IMR-90 (cell line): ENCODE measurements at regions not wholly inside any gene's neighbourhood (a gene's known extent, or its start where the extent isn't known, plus 50 kb on each side); places are given as distances from the start of the nearest gene placed in this dataset.

Experiments
- ATAC-seq: fragments of 200-7000 bp; cut with Tn5 transposase; 2 replicates; pipeline ENCODE4 v1.9.1; 2020; ENCODE audit warnings: low read depth, mild to moderate bottlenecking, moderate library complexity
- BruUV-seq: library from RNA; stranded (reverse); fragments of 400-500 nt; replicated peaks from 2 replicates; lab custom pipeline; 2021; lab: Mats Ljungman, UMichigan
- CTCF ChIA-PET: fragments of 300-600 bp; formaldehyde crosslinking; extraction: SDS; loops from one replicate; lab custom pipeline; 2021; ENCODE audit warnings: antibody characterized with exemption; lab: Yijun Ruan, JAX
- POLR2A ChIA-PET: fragments of 300-600 bp; sonication (Branson Sonifier 250); formaldehyde crosslinking; loops from one replicate; lab custom pipeline; 2022; ENCODE audit warnings: antibody characterized with exemption; ENCODE audit not compliant: unreplicated experiment; lab: Charles Lee
- DNase-seq: peaks from one replicate; pipeline ENCODE4 v3.0.0; 2013
- H2AFZ ChIP-seq: replicated peaks from 2 replicates; pipeline ENCODE3; 2013; ENCODE audit warnings: low read length, mild to moderate bottlenecking; ENCODE audit not compliant: poor library complexity
- H2AK5ac ChIP-seq: 2 replicates; pipeline ENCODE4 v1.6.1; 2013; ENCODE audit warnings: low read depth, low read length, inconsistent platforms
- H2AK9ac ChIP-seq: replicated peaks from 2 replicates; pipeline ENCODE3; 2013; ENCODE audit warnings: mild to moderate bottlenecking, low read depth, low read length, moderate library complexity; ENCODE audit not compliant: poor library complexity
- H2BK120ac ChIP-seq: 2 replicates; pipeline ENCODE4 v1.6.1; 2013; ENCODE audit warnings: low read depth, low read length, inconsistent platforms
- H2BK15ac ChIP-seq: 3 replicates; pipeline ENCODE4 v1.6.1; 2013; ENCODE audit warnings: low read depth, low read length, inconsistent platforms
- H2BK20ac ChIP-seq: 2 replicates; pipeline ENCODE4 v1.6.1; 2013; ENCODE audit warnings: low read depth, mild to moderate bottlenecking, inconsistent platforms, low read length, moderate library complexity
- H2BK5ac ChIP-seq: 2 replicates; pipeline ENCODE4 v1.6.1; 2013; ENCODE audit warnings: mild to moderate bottlenecking, low read depth, low read length, inconsistent platforms; ENCODE audit not compliant: poor library complexity, severe bottlenecking
- H3K14ac ChIP-seq: replicated peaks from 2 replicates; pipeline ENCODE4 v1.6.1; 2013; ENCODE audit warnings: low read depth, low read length, inconsistent platforms
- H3K18ac ChIP-seq: 2 replicates; pipeline ENCODE4 v1.6.1; 2013; ENCODE audit warnings: low read depth, low read length, control low read depth
- H3K23ac ChIP-seq: 2 replicates; pipeline ENCODE4 v1.6.1; 2013; ENCODE audit warnings: low read depth, low read length, inconsistent platforms
- H3K27ac ChIP-seq: 2 replicates; pipeline ENCODE4 v1.5.1; 2013; ENCODE audit warnings: mild to moderate bottlenecking, control low read depth, low read length; ENCODE audit not compliant: insufficient read depth
- H3K27me3 ChIP-seq: 2 replicates; pipeline ENCODE4 v1.6.1; 2013; ENCODE audit warnings: low read length; ENCODE audit not compliant: control insufficient read depth, insufficient read depth
- H3K36me3 ChIP-seq: 2 replicates; pipeline ENCODE4 v1.6.1; 2013; ENCODE audit warnings: low read length, mixed read lengths; ENCODE audit not compliant: control insufficient read depth, insufficient read depth
- H3K4ac ChIP-seq: 2 replicates; pipeline ENCODE4 v1.6.1; 2013; ENCODE audit warnings: low read depth, low read length, inconsistent platforms
- H3K4me1 ChIP-seq: 2 replicates; pipeline ENCODE4 v1.6.1; 2013; ENCODE audit warnings: low read length, mixed read lengths; ENCODE audit not compliant: control insufficient read depth, insufficient read depth
- H3K4me2 ChIP-seq: 2 replicates; pipeline ENCODE4 v1.6.1; 2013; ENCODE audit warnings: low read depth, mild to moderate bottlenecking, control low read depth, low read length, moderate library complexity
- H3K4me3 ChIP-seq: 2 replicates; pipeline ENCODE4 v1.5.1; 2013; ENCODE audit warnings: low read depth, mild to moderate bottlenecking, control low read depth, low read length, moderate library complexity; ENCODE audit not compliant: insufficient read depth
- H3K56ac ChIP-seq: 2 replicates; pipeline ENCODE4 v1.6.1; 2013; ENCODE audit warnings: low read length, inconsistent platforms; ENCODE audit not compliant: insufficient read depth; ENCODE audit errors: extremely low read depth
- H3K79me1 ChIP-seq, 2 experiments: 2 replicates each; pipeline ENCODE4 v1.6.1; 2013; ENCODE audit warnings: low read length in 2 of 2, inconsistent platforms in 1 of 2, low read depth in 1 of 2
- H3K9ac ChIP-seq: 2 replicates; pipeline ENCODE4 v1.6.1; 2013; ENCODE audit warnings: low read depth, low read length, control low read depth
- H3K9me1 ChIP-seq: 2 replicates; pipeline ENCODE4 v1.6.1; 2013; ENCODE audit warnings: low read length, inconsistent platforms; ENCODE audit not compliant: insufficient read depth
- H3K9me3 ChIP-seq: 2 replicates; pipeline ENCODE4 v1.6.1; 2013; ENCODE audit warnings: low read length; ENCODE audit not compliant: control insufficient read depth, insufficient read depth
- H4K20me1 ChIP-seq: 2 replicates; pipeline ENCODE4 v1.6.1; 2013; ENCODE audit warnings: low read length, inconsistent platforms; ENCODE audit not compliant: insufficient read depth
- H4K5ac ChIP-seq: 2 replicates; pipeline ENCODE4 v1.6.1; 2013; ENCODE audit warnings: mild to moderate bottlenecking, low read depth, low read length, control low read depth
- H4K8ac ChIP-seq, 2 experiments: 2 replicates each; pipeline ENCODE4 v1.6.1; 2013; ENCODE audit warnings: low read depth in 2 of 2, low read length in 2 of 2, control low read depth in 1 of 2, inconsistent platforms in 1 of 2
- H4K91ac ChIP-seq: 2 replicates; pipeline ENCODE4 v1.6.1; 2013; ENCODE audit warnings: low read depth, low read length, inconsistent platforms; ENCODE audit not compliant: insufficient read depth
- BHLHE40 ChIP-seq: fragments of 150-350 bp; IDR thresholded peaks from 2 replicates; pipeline ENCODE4 v1.6.1; 2016; ENCODE audit warnings: mild to moderate bottlenecking, low read depth, low read length
- CEBPB ChIP-seq: IDR thresholded peaks from 2 replicates; pipeline ENCODE4 v1.6.1; 2012; ENCODE audit warnings: low read depth, low read length, improper control_type of control experiment
- CHD1 ChIP-seq: IDR thresholded peaks from 2 replicates; pipeline ENCODE4 v1.6.1; 2012; ENCODE audit warnings: low read depth, low read length, improper control_type of control experiment
- CTCF ChIP-seq: conservative IDR thresholded peaks from 2 replicates; pipeline ENCODE4 v1.5.1; 2012; ENCODE audit warnings: mild to moderate bottlenecking, low read depth, low read length, improper control_type of control experiment
- FOS ChIP-seq: fragments of 150-350 bp; IDR thresholded peaks from 2 replicates; pipeline ENCODE4 v1.6.1; 2016; ENCODE audit warnings: low read depth, low read length
- MAFK ChIP-seq: IDR thresholded peaks from 2 replicates; pipeline ENCODE4 v1.6.1; 2012; ENCODE audit warnings: low read depth, low read length, improper control_type of control experiment
- MAZ ChIP-seq: IDR thresholded peaks from 2 replicates; pipeline ENCODE4 v1.6.1; 2012; ENCODE audit warnings: low read depth, mild to moderate bottlenecking, low read length, improper control_type of control experiment, moderate library complexity, borderline replicate concordance
- MXI1 ChIP-seq: IDR thresholded peaks from 2 replicates; pipeline ENCODE4 v1.6.1; 2012; ENCODE audit warnings: low read depth, mild to moderate bottlenecking, low read length, moderate library complexity, borderline replicate concordance
- NFE2L2 ChIP-seq: fragments of 150-350 bp; IDR thresholded peaks from 2 replicates; pipeline ENCODE4 v1.6.1; 2016; ENCODE audit warnings: low read depth, mild to moderate bottlenecking, low read length
- POLR2A ChIP-seq: IDR thresholded peaks from 2 replicates; pipeline ENCODE4 v1.6.1; 2012; ENCODE audit warnings: mild to moderate bottlenecking, low read depth, low read length
- RAD21 ChIP-seq: IDR thresholded peaks from 2 replicates; pipeline ENCODE4 v1.6.1; 2012; ENCODE audit warnings: low read length, improper control_type of control experiment
- RCOR1 ChIP-seq: IDR thresholded peaks from 2 replicates; pipeline ENCODE4 v1.6.1; 2012; ENCODE audit warnings: mild to moderate bottlenecking, low read length, improper control_type of control experiment; ENCODE audit not compliant: insufficient replicate concordance
- RFX5 ChIP-seq: IDR thresholded peaks from 2 replicates; pipeline ENCODE4 v1.8.0; 2012; ENCODE audit warnings: low read depth, mild to moderate bottlenecking, low read length, moderate library complexity
- SMC3 ChIP-seq: fragments of 150-350 bp; IDR thresholded peaks from 2 replicates; pipeline ENCODE4 v1.6.1; 2016; ENCODE audit warnings: low read depth, mild to moderate bottlenecking, antibody characterized with exemption, low read length, moderate library complexity
- USF2 ChIP-seq: fragments of 150-350 bp; IDR thresholded peaks from 2 replicates; pipeline ENCODE4 v1.6.1; 2017; ENCODE audit warnings: mild to moderate bottlenecking, antibody characterized with exemption, low read length, low read depth
- WGBS, 2 experiments: methylation state at CpG; one replicate each; pipeline versions ENCODE4 v1.1.5 to v1.1.7; 2013; ENCODE audit warnings: missing lambda C conversion rate in 2 of 2; ENCODE audit not compliant: insufficient read length in 1 of 2; ENCODE audit errors: extremely low coverage in 2 of 2; 5-methylcytosine and 5-hydroxymethylcytosine counted together
- dilution Hi-C: fragments of 300-500 bp; cut with HindIII; formaldehyde crosslinking; loops from one replicate; pipeline ENCODE4 v1.14.3; 2018; ENCODE audit warnings: low sequenced_read_pairs; ENCODE audit not compliant: unreplicated experiment
- in situ Hi-C: fragments of 300-500 bp; cut with MboI; formaldehyde crosslinking; loops from 3 replicates; pipeline ENCODE4 v1.14.3; 2019; ENCODE audit warnings: low sequenced_read_pairs, inconsistent platforms, mixed read lengths
- intact Hi-C: fragments of 100-400 bp; cut with micrococcal nuclease; formaldehyde crosslinking; loops from 2 replicates; pipeline ENCODE4 v1.10.0; 2022
- TF ChIP-seq, protein P1 (sequence below): fragments of 150-350 bp; IDR thresholded peaks from 2 replicates; pipeline ENCODE4 v1.6.1; 2016; ENCODE audit warnings: low read depth, mild to moderate bottlenecking, low read length, moderate library complexity, borderline replicate concordance

- Histone ChIP-seq H3K23ac (no peak overlapping the region), H3K36me3 (no peaks in the 10 kb centered on the region), H2AK9ac (no peak overlapping the region), H3K4me3 (no peak overlapping the region), H2AFZ (no peak overlapping the region), H2BK5ac (no peak overlapping the region), H3K9me3 (no peaks in the 10 kb centered on the region), H3K79me1 (no peaks in the 10 kb centered on the region), H3K9ac (no peak overlapping the region), H2BK20ac (no peak overlapping the region), H4K5ac (no peak overlapping the region), H2BK120ac (no peak overlapping the region), H3K27ac (no peak overlapping the region), H3K18ac (no peak overlapping the region), H4K91ac (no peak overlapping the region), H3K4me2 (no peak overlapping the region), H2BK15ac (no peak overlapping the region), H2AK5ac (no peak overlapping the region), H3K4me1 (no peaks in the 10 kb centered on the region), H3K56ac (no peak overlapping the region), H3K27me3 (no peaks in the 10 kb centered on the region), H3K9me1 (no peaks in the 10 kb centered on the region), H4K20me1 (no peaks in the 10 kb centered on the region), H3K14ac (no peak overlapping the region), H3K4ac (no peak overlapping the region), H4K8ac (no peak overlapping the region)
- no peak for DNase-seq
- ATAC-seq, result no peak
- ChIA-PET CTCF (no interaction called here), POLR2A (no interaction called here)
- WGBS, 2 experiments, result no CpG with 5 or more reads among the region's 1 CpG
- dilution Hi-C loops, result no loop called here
- intact Hi-C loops, result no loop called here
- no TSS peak for BruUV-seq
- in situ Hi-C loops, result no loop called here
- TF ChIP-seq SMC3 (no peak), CHD1 (no peak), FOS (no peak), MXI1 (no peak), POLR2A (no peak), NFE2L2 (no peak), CEBPB (no peak), MAFK (no peak), RCOR1 (no peak), RFX5 (no peak), CTCF (no peak), BHLHE40 (no peak), RAD21 (no peak), MAZ (no peak), USF2 (no peak)
- TF ChIP-seq, protein P1, sequence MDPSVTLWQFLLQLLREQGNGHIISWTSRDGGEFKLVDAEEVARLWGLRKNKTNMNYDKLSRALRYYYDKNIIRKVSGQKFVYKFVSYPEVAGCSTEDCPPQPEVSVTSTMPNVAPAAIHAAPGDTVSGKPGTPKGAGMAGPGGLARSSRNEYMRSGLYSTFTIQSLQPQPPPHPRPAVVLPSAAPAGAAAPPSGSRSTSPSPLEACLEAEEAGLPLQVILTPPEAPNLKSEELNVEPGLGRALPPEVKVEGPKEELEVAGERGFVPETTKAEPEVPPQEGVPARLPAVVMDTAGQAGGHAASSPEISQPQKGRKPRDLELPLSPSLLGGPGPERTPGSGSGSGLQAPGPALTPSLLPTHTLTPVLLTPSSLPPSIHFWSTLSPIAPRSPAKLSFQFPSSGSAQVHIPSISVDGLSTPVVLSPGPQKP, result no peak
Observed at GRCh38 chr18:28468901-28469300, 292.0 kb upstream of the CDH2 start.
